Trophoblast cell (in vitro differentiated cells and primary cell): ENCODE measurements at regions not wholly inside any gene's neighbourhood (a gene's known extent, or its start where the extent isn't known, plus 50 kb on each side); places are given as distances from the start of the nearest gene placed in this dataset.

Source experiments
- DNase-seq, 2 donors: peaks; one replicate each; pipeline ENCODE4 v3.0.0-alpha.2; 2016
- H2AFZ ChIP-seq: 2 replicates; pipeline ENCODE4 v1.6.1; 2013; ENCODE audit warnings: low read length, moderate library complexity, mild to moderate bottlenecking; ENCODE audit not compliant: insufficient read depth, poor library complexity
- H2AK5ac ChIP-seq: 2 replicates; pipeline ENCODE4 v1.6.1; 2013; ENCODE audit warnings: mild to moderate bottlenecking, low read length
- H2BK120ac ChIP-seq: 2 replicates; pipeline ENCODE4 v1.6.1; 2013; ENCODE audit warnings: low read length, mild to moderate bottlenecking, moderate library complexity; ENCODE audit not compliant: insufficient read depth, poor library complexity
- H2BK12ac ChIP-seq: 2 replicates; pipeline ENCODE4 v1.6.1; 2013; ENCODE audit warnings: mild to moderate bottlenecking, low read length, moderate library complexity
- H2BK5ac ChIP-seq: 2 replicates; pipeline ENCODE4 v1.6.1; 2013; ENCODE audit warnings: low read length, low read depth, moderate library complexity, mild to moderate bottlenecking; ENCODE audit not compliant: poor library complexity
- H3K14ac ChIP-seq: 2 replicates; pipeline ENCODE4 v1.6.1; 2013; ENCODE audit warnings: mild to moderate bottlenecking, low read length
- H3K18ac ChIP-seq: 2 replicates; pipeline ENCODE4 v1.6.1; 2013; ENCODE audit warnings: mild to moderate bottlenecking, low read length
- H3K23ac ChIP-seq: 2 replicates; pipeline ENCODE4 v1.6.1; 2013; ENCODE audit warnings: low read length
- H3K27ac ChIP-seq: 2 replicates; pipeline ENCODE4 v1.5.1; 2013; ENCODE audit warnings: low read depth, mild to moderate bottlenecking, inconsistent platforms, low read length, moderate library complexity
- H3K27me3 ChIP-seq: 2 replicates; pipeline ENCODE4 v1.6.1; 2013; ENCODE audit warnings: inconsistent platforms, mild to moderate bottlenecking, low read length, moderate library complexity; ENCODE audit not compliant: insufficient read depth
- H3K36me3 ChIP-seq, 2 experiments: 1 replicate in 1 of 2; 2 replicates in 1 of 2; pipeline ENCODE4 v1.6.1; 2013; ENCODE audit warnings: low read length in 2 of 2, mild to moderate bottlenecking in 2 of 2, moderate library complexity in 1 of 2; ENCODE audit not compliant: insufficient read depth in 2 of 2, control insufficient read depth in 1 of 2
- H3K4ac ChIP-seq: 2 replicates; pipeline ENCODE4 v1.6.1; 2013; ENCODE audit warnings: low read depth, mild to moderate bottlenecking, low read length, moderate library complexity
- H3K4me1 ChIP-seq, 2 experiments: 1 replicate in 1 of 2; 2 replicates in 1 of 2; pipeline ENCODE4 v1.6.1; 2013; ENCODE audit warnings: low read length in 2 of 2, mild to moderate bottlenecking in 2 of 2, moderate library complexity in 1 of 2; ENCODE audit not compliant: insufficient read depth in 2 of 2, control insufficient read depth in 1 of 2
- H3K4me2 ChIP-seq: 2 replicates; pipeline ENCODE4 v1.6.1; 2013; ENCODE audit warnings: inconsistent platforms, mild to moderate bottlenecking, low read length, moderate library complexity
- H3K4me3 ChIP-seq: 2 replicates; pipeline ENCODE4 v1.5.1; 2013; ENCODE audit warnings: mild to moderate bottlenecking, low read depth, low read length, inconsistent platforms
- H3K79me1 ChIP-seq: one replicate; pipeline ENCODE4 v1.6.1; 2013; ENCODE audit warnings: low read length
- H3K79me2 ChIP-seq: 2 replicates; pipeline ENCODE4 v1.6.1; 2013; ENCODE audit warnings: low read length, mild to moderate bottlenecking; ENCODE audit not compliant: control insufficient read depth, insufficient read depth, poor library complexity
- H3K9ac ChIP-seq: 2 replicates; pipeline ENCODE4 v1.6.1; 2013; ENCODE audit warnings: mild to moderate bottlenecking, low read length
- H3K9me3 ChIP-seq: 2 replicates; pipeline ENCODE4 v1.6.1; 2013; ENCODE audit warnings: low read depth, mild to moderate bottlenecking, control low read depth, inconsistent platforms, low read length; ENCODE audit not compliant: insufficient read depth
- H4K12ac ChIP-seq: 2 replicates; pipeline ENCODE4 v1.6.1; 2013; ENCODE audit warnings: low read depth, mild to moderate bottlenecking, low read length, moderate library complexity
- H4K8ac ChIP-seq: 2 replicates; pipeline ENCODE4 v1.6.1; 2013; ENCODE audit warnings: low read depth, mild to moderate bottlenecking, low read length, moderate library complexity
- H4K91ac ChIP-seq: one replicate; pipeline ENCODE4 v1.6.1; 2013; ENCODE audit warnings: low read depth, mild to moderate bottlenecking, low read length, moderate library complexity
- WGBS: extraction: QIAGEN DNeasy Blood & Tissue Kit; methylation state at CpG from one replicate; pipeline ENCODE4 v1.1.7; 2013; ENCODE audit warnings: missing lambda C conversion rate; ENCODE audit not compliant: insufficient read length, insufficient coverage; ENCODE audit errors: extremely low coverage; 5-methylcytosine and 5-hydroxymethylcytosine counted together

GRCh38 chr4:20589436-20589835 is 110.8 kb upstream of the PACRGL start:
- H4K12ac ChIP-seq, result no peak overlapping the region
- no peak overlapping the region for H3K9ac ChIP-seq
- H3K79me2 ChIP-seq, result no peaks in the 10 kb centered on the region
- H4K91ac ChIP-seq, result no peak overlapping the region
- H3K14ac ChIP-seq, result no peak overlapping the region
- no peak overlapping the region for H3K4me2 ChIP-seq
- no peak overlapping the region for H2BK5ac ChIP-seq
- no peak overlapping the region for H2BK120ac ChIP-seq
- no peaks in the 10 kb centered on the region for H3K9me3 ChIP-seq
- no peak overlapping the region for H2AFZ ChIP-seq
- H2BK12ac ChIP-seq, result no peak overlapping the region
- H3K79me1 ChIP-seq, result no peaks in the 10 kb centered on the region
- H2AK5ac ChIP-seq, result no peak overlapping the region
- H3K27ac ChIP-seq, result no peak overlapping the region
- DNase-seq, result no peak
- no peak overlapping the region for H3K18ac ChIP-seq
- WGBS, result no CpG with 5 or more reads among the region's 1 CpG
- no peak overlapping the region for H3K4ac ChIP-seq
- H3K4me1 ChIP-seq, result no peaks in the 10 kb centered on the region
- H3K27me3 ChIP-seq, result no peaks in the 10 kb centered on the region
- no peak overlapping the region for H4K8ac ChIP-seq
- H3K23ac ChIP-seq, result no peak overlapping the region
- H3K36me3 ChIP-seq, result no peaks in the 10 kb centered on the region
- no peak overlapping the region for H3K4me3 ChIP-seq

- H4K12ac ChIP-seq, result no peak overlapping the region
- no peaks in the 10 kb centered on the region for H3K4me1 ChIP-seq
- no CpG with 5 or more reads among the region's 2 CpGs for WGBS
- no peak overlapping the region for H2BK120ac ChIP-seq
- H4K91ac ChIP-seq, result no peak overlapping the region
- H2BK12ac ChIP-seq, result no peak overlapping the region
- H3K27me3 ChIP-seq, result no peaks in the 10 kb centered on the region
- H3K36me3 ChIP-seq, result no peaks in the 10 kb centered on the region
- H3K4me3 ChIP-seq, result no peak overlapping the region
- no peak overlapping the region for H3K4me2 ChIP-seq
- no peak overlapping the region for H3K4ac ChIP-seq
- no peak overlapping the region for H3K9ac ChIP-seq
- no peak overlapping the region for H2AFZ ChIP-seq
- H3K14ac ChIP-seq, result no peak overlapping the region
- H3K27ac ChIP-seq, result no peak overlapping the region
- no peaks in the 10 kb centered on the region for H3K79me1 ChIP-seq
- H2BK5ac ChIP-seq, result no peak overlapping the region
- H3K18ac ChIP-seq, result no peak overlapping the region
- no peak overlapping the region for H2AK5ac ChIP-seq
- H3K23ac ChIP-seq, result no peak overlapping the region
- H4K8ac ChIP-seq, result no peak overlapping the region
- H3K79me2 ChIP-seq, result no peaks in the 10 kb centered on the region
- no peak for DNase-seq
- H3K9me3 ChIP-seq, result no peaks in the 10 kb centered on the region
Measured at GRCh38 chr4:20590849-20591248, 109.4 kb upstream of the PACRGL start.

GRCh38 chr4:20591571-20591970 is 108.7 kb upstream of the PACRGL start:
- H2AK5ac ChIP-seq, result no peak overlapping the region
- H3K27ac ChIP-seq, result no peak overlapping the region
- H3K14ac ChIP-seq, result no peak overlapping the region
- no peak overlapping the region for H3K4me3 ChIP-seq
- H3K4me2 ChIP-seq, result no peak overlapping the region
- no peak overlapping the region for H3K18ac ChIP-seq
- H3K23ac ChIP-seq, result no peak overlapping the region
- WGBS, result no CpG with 5 or more reads among the region's 2 CpGs
- no peak overlapping the region for H4K8ac ChIP-seq
- no peak overlapping the region for H2AFZ ChIP-seq
- no peaks in the 10 kb centered on the region for H3K79me2 ChIP-seq
- no peak overlapping the region for H3K9ac ChIP-seq
- no peak overlapping the region for H4K12ac ChIP-seq
- no peaks in the 10 kb centered on the region for H3K9me3 ChIP-seq
- no peak overlapping the region for H4K91ac ChIP-seq
- H3K79me1 ChIP-seq, result no peaks in the 10 kb centered on the region
- DNase-seq, result no peak
- no peak overlapping the region for H2BK12ac ChIP-seq
- no peak overlapping the region for H3K4ac ChIP-seq
- no peaks in the 10 kb centered on the region for H3K4me1 ChIP-seq
- H3K27me3 ChIP-seq, result no peaks in the 10 kb centered on the region
- no peak overlapping the region for H2BK120ac ChIP-seq
- H3K36me3 ChIP-seq, result no peaks in the 10 kb centered on the region
- H2BK5ac ChIP-seq, result no peak overlapping the region

GRCh38 chr4:20592013-20592412 is 108.2 kb upstream of the PACRGL start:
- no peak overlapping the region for H4K91ac ChIP-seq
- no peaks in the 10 kb centered on the region for H3K9me3 ChIP-seq
- DNase-seq, result no peak
- no peak overlapping the region for H2BK12ac ChIP-seq
- H3K36me3 ChIP-seq, result no peaks in the 10 kb centered on the region
- no peak overlapping the region for H3K4me3 ChIP-seq
- H3K4me1 ChIP-seq, result no peaks in the 10 kb centered on the region
- no peak overlapping the region for H2AFZ ChIP-seq
- no peak overlapping the region for H2BK5ac ChIP-seq
- no peak overlapping the region for H4K12ac ChIP-seq
- H3K27me3 ChIP-seq, result no peaks in the 10 kb centered on the region
- no peak overlapping the region for H2BK120ac ChIP-seq
- WGBS, result no CpG with 5 or more reads among the region's 3 CpGs
- H3K4me2 ChIP-seq, result no peak overlapping the region
- H3K9ac ChIP-seq, result no peak overlapping the region
- no peaks in the 10 kb centered on the region for H3K79me1 ChIP-seq
- no peak overlapping the region for H3K14ac ChIP-seq
- H3K79me2 ChIP-seq, result no peaks in the 10 kb centered on the region
- no peak overlapping the region for H3K4ac ChIP-seq
- no peak overlapping the region for H3K18ac ChIP-seq
- no peak overlapping the region for H4K8ac ChIP-seq
- H3K27ac ChIP-seq, result no peak overlapping the region
- H2AK5ac ChIP-seq, result no peak overlapping the region
- no peak overlapping the region for H3K23ac ChIP-seq
